ENCODE measurements at regions not wholly inside any gene's neighbourhood (a gene's known extent, or its start where the extent isn't known, plus 50 kb on each side); places are given as distances from the start of the nearest gene placed in this dataset.

DNA sequence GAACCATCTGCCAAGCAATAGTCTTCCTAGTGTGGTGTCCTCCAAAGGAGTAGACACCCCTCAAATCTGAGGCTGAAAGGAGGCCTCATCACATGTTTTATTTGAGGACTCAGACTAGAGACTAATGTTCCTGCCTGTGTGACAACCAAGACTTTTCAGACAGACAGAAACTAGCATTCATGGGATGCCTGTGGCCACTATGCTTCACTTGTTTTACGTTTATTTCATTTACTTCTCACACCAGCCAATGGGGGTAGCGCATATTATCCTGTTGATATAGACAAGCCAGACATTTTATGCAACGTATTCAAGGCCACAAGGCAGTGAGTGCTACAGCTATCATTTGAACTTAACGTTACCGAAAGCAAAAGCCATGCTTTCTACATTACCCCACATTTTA, 391.7 kb upstream of the HTR2A start:
- Histone ChIP-seq H3K36me3 (ENCODE audit: control insufficient read depth in 2 of 2, insufficient read depth in 1 of 2, low read length in 2 of 2) (no peaks in the 10 kb centered on the region), H3K4me1 (ENCODE audit: control insufficient read depth, insufficient read depth, low read length) (no peaks in the 10 kb centered on the region), H3K9me3 (ENCODE audit: control insufficient read depth, insufficient read depth, low read depth, low read length) (no peaks in the 10 kb centered on the region), H3K4me3 (ENCODE audit: low read depth, low read length) (no peak overlapping the region), H3K27ac (ENCODE audit: extremely low read depth, low read depth, low read length) (no peak overlapping the region)
- TF ChIP-seq ZNF239 (tag by site-specific recombination; IDR thresholded peaks at IDR 0.05): no peak
- TF ChIP-seq KLF9 (tag by site-specific recombination; IDR thresholded peaks at IDR 0.05; ENCODE audit: low read depth): no peak
- TF ChIP-seq ZNF548 (tag by site-specific recombination; IDR thresholded peaks at IDR 0.05): no peak
- no peak for TF ChIP-seq ZNF521 (tag by site-specific recombination; IDR thresholded peaks at IDR 0.05)
- TF ChIP-seq ZNF558 (tag by site-specific recombination; IDR thresholded peaks at IDR 0.05): no peak
- TF ChIP-seq ZNF112 (tag by site-specific recombination; IDR thresholded peaks at IDR 0.05): no peak
- no peak for TF ChIP-seq GFI1B (tag by site-specific recombination; IDR thresholded peaks at IDR 0.05)
- no peak for TF ChIP-seq ZNF140 (tag by site-specific recombination; IDR thresholded peaks at IDR 0.05)
- TF ChIP-seq, protein P1, sequence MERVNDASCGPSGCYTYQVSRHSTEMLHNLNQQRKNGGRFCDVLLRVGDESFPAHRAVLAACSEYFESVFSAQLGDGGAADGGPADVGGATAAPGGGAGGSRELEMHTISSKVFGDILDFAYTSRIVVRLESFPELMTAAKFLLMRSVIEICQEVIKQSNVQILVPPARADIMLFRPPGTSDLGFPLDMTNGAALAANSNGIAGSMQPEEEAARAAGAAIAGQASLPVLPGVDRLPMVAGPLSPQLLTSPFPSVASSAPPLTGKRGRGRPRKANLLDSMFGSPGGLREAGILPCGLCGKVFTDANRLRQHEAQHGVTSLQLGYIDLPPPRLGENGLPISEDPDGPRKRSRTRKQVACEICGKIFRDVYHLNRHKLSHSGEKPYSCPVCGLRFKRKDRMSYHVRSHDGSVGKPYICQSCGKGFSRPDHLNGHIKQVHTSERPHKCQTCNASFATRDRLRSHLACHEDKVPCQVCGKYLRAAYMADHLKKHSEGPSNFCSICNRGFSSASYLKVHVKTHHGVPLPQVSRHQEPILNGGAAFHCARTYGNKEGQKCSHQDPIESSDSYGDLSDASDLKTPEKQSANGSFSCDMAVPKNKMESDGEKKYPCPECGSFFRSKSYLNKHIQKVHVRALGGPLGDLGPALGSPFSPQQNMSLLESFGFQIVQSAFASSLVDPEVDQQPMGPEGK (tag by site-specific recombination; IDR thresholded peaks at IDR 0.05): no peak
- TF ChIP-seq ZNF510 (tag by site-specific recombination; IDR thresholded peaks at IDR 0.05; ENCODE audit: insufficient replicate concordance): no peak
- TF ChIP-seq ZNF132 (tag by site-specific recombination; IDR thresholded peaks at IDR 0.05; ENCODE audit: borderline replicate concordance): no peak
- TF ChIP-seq, protein P2, sequence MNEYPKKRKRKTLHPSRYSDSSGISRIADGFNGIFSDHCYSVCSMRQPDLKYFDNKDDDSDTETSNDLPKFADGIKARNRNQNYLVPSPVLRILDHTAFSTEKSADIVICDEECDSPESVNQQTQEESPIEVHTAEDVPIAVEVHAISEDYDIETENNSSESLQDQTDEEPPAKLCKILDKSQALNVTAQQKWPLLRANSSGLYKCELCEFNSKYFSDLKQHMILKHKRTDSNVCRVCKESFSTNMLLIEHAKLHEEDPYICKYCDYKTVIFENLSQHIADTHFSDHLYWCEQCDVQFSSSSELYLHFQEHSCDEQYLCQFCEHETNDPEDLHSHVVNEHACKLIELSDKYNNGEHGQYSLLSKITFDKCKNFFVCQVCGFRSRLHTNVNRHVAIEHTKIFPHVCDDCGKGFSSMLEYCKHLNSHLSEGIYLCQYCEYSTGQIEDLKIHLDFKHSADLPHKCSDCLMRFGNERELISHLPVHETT (tag by site-specific recombination; IDR thresholded peaks at IDR 0.05): no peak
- no peak for TF ChIP-seq ZNF701 (tag by site-specific recombination; IDR thresholded peaks at IDR 0.05)
- ChIA-PET POLR2A (no interaction called here), CTCF (interaction anchor here (0.5 kb wide), 1 partner anchor 23 kb away, joined by 3 read pairs; no protein-coding TSS in a partner anchor)

DNA sequence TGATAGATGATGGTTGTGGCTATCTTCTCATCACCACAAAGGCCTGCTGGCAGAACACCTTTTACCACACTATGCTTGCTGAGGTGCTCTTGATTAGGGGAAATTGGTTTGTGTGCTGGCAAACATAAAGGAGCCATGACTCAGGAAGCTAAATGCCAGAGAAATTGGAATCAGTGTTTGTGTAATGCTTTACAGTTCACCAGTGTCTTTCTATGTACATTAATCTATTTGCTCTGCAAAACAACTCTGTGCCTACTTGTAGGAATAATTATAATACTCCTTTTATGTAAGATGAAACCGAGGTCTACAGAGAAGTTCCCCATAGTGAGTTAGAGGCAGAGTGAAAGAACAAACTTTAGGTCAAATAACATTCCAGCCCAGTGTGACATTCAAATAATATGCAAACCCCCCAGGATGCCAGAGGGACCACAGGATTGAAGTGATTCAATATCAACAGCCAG, 390.5 kb upstream of the HTR2A start:
- POLR2A ChIA-PET: no interaction called here
- no peak for TF ChIP-seq ZNF521 (tag by site-specific recombination; IDR thresholded peaks at IDR 0.05)
- no peak for TF ChIP-seq REPIN1 (tag by site-specific recombination; IDR thresholded peaks at IDR 0.05; ENCODE audit: low read depth)
- TF ChIP-seq MZF1 (tag by site-specific recombination; IDR thresholded peaks at IDR 0.05; ENCODE audit: borderline replicate concordance): no peak
- TF ChIP-seq ZNF239 (tag by site-specific recombination; IDR thresholded peaks at IDR 0.05): no peak
- TF ChIP-seq ZFP41 (tag by site-specific recombination; IDR thresholded peaks at IDR 0.05; ENCODE audit: borderline replicate concordance): no peak
- no peak for TF ChIP-seq ZNF660 (tag by site-specific recombination; IDR thresholded peaks at IDR 0.05)
- TF ChIP-seq ZNF664 (tag by site-specific recombination; IDR thresholded peaks at IDR 0.05): no peak
- TF ChIP-seq ZNF473 (tag by site-specific recombination; IDR thresholded peaks at IDR 0.05): no peak
- TF ChIP-seq ZNF768 (tag by site-specific recombination; IDR thresholded peaks at IDR 0.05): no peak
- TF ChIP-seq, protein P3, sequence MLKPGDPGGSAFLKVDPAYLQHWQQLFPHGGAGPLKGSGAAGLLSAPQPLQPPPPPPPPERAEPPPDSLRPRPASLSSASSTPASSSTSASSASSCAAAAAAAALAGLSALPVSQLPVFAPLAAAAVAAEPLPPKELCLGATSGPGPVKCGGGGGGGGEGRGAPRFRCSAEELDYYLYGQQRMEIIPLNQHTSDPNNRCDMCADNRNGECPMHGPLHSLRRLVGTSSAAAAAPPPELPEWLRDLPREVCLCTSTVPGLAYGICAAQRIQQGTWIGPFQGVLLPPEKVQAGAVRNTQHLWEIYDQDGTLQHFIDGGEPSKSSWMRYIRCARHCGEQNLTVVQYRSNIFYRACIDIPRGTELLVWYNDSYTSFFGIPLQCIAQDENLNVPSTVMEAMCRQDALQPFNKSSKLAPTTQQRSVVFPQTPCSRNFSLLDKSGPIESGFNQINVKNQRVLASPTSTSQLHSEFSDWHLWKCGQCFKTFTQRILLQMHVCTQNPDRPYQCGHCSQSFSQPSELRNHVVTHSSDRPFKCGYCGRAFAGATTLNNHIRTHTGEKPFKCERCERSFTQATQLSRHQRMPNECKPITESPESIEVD (tag by site-specific recombination; IDR thresholded peaks at IDR 0.05): no peak
- TF ChIP-seq ZNF501 (tag by site-specific recombination; IDR thresholded peaks at IDR 0.05): no peak
- no peak for TF ChIP-seq ZNF623 (tag by site-specific recombination; IDR thresholded peaks at IDR 0.05)
- TF ChIP-seq ZSCAN30 (tag by site-specific recombination; IDR thresholded peaks at IDR 0.05): no peak
- TF ChIP-seq SP7 (tag by site-specific recombination; IDR thresholded peaks at IDR 0.05): no peak
- TF ChIP-seq, protein P4, sequence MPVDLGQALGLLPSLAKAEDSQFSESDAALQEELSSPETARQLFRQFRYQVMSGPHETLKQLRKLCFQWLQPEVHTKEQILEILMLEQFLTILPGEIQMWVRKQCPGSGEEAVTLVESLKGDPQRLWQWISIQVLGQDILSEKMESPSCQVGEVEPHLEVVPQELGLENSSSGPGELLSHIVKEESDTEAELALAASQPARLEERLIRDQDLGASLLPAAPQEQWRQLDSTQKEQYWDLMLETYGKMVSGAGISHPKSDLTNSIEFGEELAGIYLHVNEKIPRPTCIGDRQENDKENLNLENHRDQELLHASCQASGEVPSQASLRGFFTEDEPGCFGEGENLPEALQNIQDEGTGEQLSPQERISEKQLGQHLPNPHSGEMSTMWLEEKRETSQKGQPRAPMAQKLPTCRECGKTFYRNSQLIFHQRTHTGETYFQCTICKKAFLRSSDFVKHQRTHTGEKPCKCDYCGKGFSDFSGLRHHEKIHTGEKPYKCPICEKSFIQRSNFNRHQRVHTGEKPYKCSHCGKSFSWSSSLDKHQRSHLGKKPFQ (tag by site-specific recombination; IDR thresholded peaks at IDR 0.05): no peak
- TF ChIP-seq, protein P5, sequence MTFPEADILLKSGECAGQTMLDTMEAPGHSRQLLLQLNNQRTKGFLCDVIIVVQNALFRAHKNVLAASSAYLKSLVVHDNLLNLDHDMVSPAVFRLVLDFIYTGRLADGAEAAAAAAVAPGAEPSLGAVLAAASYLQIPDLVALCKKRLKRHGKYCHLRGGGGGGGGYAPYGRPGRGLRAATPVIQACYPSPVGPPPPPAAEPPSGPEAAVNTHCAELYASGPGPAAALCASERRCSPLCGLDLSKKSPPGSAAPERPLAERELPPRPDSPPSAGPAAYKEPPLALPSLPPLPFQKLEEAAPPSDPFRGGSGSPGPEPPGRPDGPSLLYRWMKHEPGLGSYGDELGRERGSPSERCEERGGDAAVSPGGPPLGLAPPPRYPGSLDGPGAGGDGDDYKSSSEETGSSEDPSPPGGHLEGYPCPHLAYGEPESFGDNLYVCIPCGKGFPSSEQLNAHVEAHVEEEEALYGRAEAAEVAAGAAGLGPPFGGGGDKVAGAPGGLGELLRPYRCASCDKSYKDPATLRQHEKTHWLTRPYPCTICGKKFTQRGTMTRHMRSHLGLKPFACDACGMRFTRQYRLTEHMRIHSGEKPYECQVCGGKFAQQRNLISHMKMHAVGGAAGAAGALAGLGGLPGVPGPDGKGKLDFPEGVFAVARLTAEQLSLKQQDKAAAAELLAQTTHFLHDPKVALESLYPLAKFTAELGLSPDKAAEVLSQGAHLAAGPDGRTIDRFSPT (tag by site-specific recombination; IDR thresholded peaks at IDR 0.05): no peak

More for the DNA sequence above, 390.5 kb upstream of the HTR2A start:
- Histone ChIP-seq H3K27ac (ENCODE audit: extremely low read depth, low read depth, low read length) (no peak overlapping the region), H3K36me3 (ENCODE audit: control insufficient read depth in 2 of 2, insufficient read depth in 1 of 2, low read length in 2 of 2) (no peaks in the 10 kb centered on the region), H3K4me1 (ENCODE audit: control insufficient read depth, insufficient read depth, low read length) (no peaks in the 10 kb centered on the region), H3K9me3 (ENCODE audit: control insufficient read depth, insufficient read depth, low read depth, low read length) (no peaks in the 10 kb centered on the region), H3K4me3 (ENCODE audit: low read depth, low read length) (no peak overlapping the region)
- CTCF ChIA-PET: no interaction called here
